GM21825 (cell line): ENCODE measurements at regions not wholly inside any gene's neighbourhood (a gene's known extent, or its start where the extent isn't known, plus 50 kb on each side); places are given as distances from the start of the nearest gene placed in this dataset.

ENCODE experiments used
- ATAC-seq: cut with Tn5 transposase; IDR thresholded peaks from one replicate; pipeline ENCODE4 v1.9.1; 2021; ENCODE audit warnings: mild to moderate bottlenecking, moderate library complexity; ENCODE audit not compliant: unreplicated experiment

DNA sequence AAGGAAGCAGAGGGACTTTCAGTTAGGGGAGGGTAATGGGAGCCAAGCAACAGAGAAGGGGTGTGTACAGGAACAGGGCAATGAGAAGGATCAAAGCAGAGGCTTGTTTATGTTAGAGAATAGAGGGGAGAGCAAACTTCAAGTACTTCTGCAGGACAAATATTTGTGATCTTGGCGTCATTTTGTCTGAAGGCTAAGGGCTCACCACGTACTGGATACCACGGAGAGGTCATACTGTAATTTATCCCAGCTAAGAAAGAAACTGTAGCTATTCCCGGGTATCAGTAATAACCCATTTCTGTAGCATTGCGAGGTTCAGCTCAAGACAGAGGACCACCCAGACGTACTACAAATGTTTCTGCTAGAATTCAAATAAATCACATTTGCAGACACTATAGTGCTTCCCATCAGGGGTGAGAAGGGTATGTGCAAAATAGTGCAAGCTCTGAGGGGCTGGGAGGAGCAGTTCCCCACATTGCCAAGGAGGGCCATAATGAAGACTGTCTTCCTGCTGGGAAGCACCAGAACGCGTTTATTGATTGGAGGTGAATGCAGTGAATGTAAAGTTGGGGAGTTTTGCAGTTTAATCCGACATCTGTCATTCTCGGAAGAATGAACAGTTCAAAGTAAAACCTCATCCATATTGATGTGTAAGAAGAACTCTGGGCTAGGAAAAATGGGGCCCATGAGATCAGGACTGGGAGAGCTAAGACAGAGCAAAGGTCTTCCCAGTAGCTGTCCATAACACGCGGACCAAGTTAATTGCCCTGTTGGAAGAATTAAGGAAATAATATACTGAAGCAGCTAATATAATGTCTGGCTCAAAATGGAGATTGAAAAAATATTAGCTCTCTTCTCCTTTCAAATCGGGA is 136.9 kb downstream of the RWDD3 start:
- ATAC-seq, result no peak

DNA sequence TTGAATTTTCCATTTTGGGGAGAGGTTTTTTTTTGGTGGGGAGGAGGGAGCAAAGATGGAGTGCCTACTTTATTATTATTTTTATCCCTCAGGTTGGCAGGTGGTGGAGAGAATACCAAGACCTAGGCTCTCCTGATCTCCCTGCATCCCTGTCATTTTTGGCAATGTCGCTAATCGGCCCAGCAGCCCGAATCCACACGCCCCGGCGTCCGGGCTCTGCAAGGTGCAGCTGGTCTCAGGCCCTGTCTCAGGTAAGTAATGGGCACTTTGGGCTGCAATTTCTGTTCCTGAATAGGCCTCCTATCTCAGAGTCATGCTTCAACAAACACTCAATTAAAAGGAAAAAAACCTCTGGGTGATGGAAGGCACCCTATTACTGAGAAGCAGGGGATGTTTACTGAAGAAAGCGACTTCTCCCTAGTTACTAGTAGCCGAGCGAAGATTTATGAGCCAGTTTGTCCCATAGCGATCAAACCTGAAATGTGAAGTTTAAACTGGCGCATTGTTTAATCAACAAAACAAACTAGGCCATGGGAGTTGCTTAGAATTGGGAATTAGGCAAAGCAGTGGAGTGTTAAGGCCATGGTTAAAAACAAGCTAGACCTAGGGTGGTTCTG is 137.8 kb downstream of the RWDD3 start:
- ATAC-seq, result no peak

GRCh38 chr1:95375174-95375573 is 141.2 kb downstream of the RWDD3 start:
- ATAC-seq, result no peak

DNA sequence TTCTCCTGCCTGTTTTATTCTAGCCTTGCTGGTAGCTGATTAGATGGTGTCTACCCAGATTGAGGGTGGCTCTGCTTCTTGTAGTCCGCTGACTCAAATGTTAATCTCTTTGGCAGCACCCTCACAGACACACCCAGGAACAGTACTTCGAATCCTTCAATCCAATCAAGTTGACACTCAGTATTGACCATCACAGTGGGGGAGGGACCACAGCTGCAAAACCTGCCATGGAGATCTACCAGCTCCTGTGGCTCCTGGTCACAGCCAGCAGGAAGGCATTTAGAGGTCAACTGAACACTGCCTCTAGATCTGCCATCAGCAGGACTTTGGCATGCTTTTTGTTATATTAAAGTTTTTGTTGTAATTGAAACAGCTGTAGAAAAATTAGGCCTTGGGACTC is 146.9 kb downstream of the RWDD3 start:
- no peak for ATAC-seq

DNA sequence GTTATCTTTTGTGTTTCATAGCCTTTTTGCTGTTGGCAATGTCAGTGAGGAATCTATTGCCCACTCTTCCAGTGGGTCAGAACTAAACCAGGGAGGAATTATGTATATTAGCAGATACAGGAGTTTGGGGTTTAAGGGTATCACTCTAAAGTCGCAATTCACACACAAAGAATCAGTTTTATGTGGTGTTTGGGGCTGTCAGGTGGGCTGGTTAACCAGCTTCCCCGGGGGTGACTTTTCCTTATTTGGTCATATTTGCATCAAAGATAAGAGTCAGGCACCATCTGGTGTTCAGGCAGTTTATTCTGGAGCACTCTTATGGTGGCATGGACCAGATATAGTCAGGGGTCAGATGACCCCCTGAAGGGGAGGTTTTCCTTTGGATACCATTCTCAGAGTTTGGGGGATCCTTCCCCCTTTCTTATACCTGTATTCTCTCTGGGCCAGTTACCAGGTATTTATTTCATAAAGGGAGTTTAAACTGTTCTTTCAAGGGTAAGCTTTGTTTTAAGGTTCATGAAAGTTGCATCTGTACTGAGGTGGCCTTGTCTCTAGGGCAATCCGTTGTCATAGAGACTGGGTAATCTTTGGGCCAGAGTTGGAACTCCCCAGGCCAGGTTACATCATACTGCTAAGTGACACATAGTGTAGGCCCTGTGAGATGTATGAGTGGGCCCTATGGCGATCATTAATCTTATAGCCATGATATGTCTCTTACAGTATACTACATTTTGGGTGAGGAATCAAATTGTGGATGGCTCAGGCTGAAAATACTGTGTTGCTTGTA is 148.2 kb downstream of the RWDD3 start:
- no peak for ATAC-seq

GRCh38 chr1:95383111-95383510 is 149.1 kb downstream of the RWDD3 start:
- ATAC-seq, result no peak

DNA sequence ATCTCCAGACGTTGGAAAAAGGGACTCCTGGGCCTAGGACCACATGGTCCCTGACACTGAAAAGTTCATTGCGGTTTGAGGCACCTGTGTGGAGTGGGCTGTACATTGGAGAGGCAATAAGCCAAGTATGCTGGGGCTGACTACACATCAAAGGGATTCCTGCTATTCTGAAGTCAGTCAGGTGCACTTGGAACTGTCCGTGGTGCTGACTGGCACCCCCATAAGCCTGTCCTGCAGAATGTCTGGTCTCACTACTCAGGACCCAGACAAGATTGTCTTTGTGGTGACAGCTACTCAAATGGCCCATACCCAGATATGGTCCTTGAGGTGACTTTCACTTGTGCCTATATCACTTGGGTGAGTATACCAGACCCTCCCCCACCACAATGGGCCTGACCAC is 150.6 kb downstream of the RWDD3 start:
- no peak for ATAC-seq

DNA sequence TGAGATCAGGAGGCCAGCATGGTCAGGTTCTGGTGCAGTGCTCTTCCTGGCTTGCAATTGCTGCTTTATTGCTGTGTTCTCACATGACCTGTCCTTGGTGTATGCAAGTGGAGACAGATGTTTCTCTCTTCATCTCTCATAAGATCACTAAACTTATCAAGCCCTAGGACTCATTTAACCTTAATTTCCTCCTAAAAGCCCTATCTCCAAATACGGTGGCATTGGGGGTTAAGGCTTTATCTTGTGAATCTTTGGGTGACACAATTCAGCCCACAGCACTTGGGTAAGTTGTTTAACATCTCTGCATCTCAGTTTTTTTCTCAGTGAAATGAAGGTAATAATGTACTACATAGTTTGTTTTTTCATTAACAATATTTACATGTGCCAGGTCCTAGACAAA is 152.4 kb downstream of the RWDD3 start:
- ATAC-seq, result no peak

DNA sequence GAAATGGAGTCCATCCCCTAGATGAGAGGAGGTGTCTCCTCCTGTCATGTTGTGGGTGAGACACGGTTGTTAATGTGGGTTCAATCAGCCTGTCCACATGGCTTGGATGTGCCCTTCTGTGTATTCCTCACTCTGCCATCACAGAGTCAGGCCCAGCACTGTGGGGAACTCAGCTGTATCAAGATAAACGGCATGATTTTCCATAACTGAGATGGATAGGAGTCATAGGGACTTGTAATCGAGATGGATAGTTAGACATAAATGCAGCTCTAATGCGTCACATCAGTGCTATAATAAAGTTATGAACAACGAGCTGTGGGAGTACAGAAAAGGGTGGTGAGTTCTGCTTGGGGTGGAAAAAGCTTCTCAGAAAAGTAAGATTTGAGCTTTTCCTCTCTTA is 152.9 kb downstream of the RWDD3 start:
- ATAC-seq, result no peak

DNA sequence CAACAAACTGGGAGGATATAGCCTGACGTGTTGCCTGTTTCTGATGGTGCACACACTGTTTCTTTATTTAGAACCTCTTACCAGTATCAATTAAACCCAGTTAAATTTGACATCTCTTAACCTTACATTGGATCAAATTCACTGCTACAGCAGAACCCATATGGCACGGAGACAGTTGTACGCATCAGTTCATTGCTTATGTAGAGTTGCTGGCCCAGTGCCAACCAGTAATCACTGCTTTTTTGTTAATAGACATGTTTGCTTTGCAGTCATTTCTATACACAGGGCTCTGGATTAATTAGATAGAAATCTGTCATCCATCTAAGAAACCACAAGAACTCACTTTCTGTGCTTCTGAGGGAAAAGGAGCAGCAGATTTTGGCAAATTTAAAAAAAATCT is 154.0 kb downstream of the RWDD3 start:
- ATAC-seq, result no peak

GRCh38 chr1:95393434-95393833 is 159.4 kb downstream of the RWDD3 start:
- no peak for ATAC-seq

GRCh38 chr1:95396557-95396956 is 162.5 kb downstream of the RWDD3 start:
- no peak for ATAC-seq

DNA sequence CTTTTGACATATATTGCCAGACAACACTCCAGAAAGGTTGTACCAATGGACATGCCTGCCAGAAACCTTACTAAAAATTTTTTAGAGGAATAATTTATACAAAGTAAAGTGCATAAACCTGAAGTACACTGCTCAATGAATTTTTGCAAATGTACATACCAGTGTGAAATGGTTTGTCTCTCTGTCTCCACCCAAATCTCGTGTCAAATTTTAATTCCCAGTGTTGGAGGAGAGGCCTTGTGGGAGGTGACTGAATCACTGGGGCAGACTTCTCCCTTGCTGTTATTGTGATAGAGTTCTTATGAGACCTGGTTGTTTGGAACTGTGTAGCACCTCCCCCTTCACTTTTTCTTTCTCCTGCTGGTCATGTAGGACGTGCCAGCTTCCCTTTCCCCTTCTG is 168.8 kb downstream of the RWDD3 start:
- no peak for ATAC-seq

- no peak for ATAC-seq
Observed at GRCh38 chr1:95406279-95406678, 172.3 kb downstream of the RWDD3 start.

- no peak for ATAC-seq
Observed at GRCh38 chr1:95407131-95407885, 173.3 kb downstream of the RWDD3 start.

DNA sequence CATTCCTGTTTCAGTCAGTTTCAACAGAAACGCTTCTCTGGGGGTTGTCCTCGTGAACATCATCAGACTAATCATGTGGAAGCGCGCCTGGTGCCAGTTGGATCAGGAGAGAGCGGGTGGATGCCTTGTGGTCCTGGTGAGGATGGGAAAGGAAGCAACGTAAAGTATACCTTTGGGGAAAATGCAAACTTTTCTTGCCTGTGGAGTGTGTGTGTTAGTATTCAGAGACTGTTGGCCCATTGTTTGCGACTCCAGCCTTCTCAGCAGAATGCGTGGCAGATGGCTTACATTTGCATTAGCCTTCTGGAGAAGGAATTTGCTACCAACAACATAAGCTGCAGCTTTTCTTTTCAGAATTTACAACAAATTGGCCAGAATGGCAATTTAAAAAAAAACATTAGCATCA is 173.9 kb downstream of the RWDD3 start:
- no peak for ATAC-seq

- no peak for ATAC-seq
Observed at GRCh38 chr1:95408507-95409136, 174.6 kb downstream of the RWDD3 start.

DNA sequence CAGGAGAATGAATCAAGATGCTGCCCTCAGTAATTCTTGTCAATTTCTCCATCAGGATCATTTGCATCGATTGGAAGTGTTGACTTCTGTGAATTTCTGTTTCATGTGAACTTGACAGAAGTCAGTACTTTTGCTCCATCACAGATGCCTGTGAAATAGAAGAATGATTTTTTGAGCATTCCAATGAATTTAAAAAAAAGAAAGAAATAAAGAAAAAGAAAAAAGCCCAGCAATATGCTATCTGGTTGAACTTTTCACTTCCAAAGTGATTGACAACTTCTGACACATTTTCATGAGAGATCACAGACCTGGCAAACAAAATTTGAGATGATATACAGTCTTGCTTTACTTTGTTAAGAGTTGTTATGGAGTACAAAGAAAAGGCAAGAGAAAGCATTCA is 175.3 kb downstream of the RWDD3 start:
- no peak for ATAC-seq

DNA sequence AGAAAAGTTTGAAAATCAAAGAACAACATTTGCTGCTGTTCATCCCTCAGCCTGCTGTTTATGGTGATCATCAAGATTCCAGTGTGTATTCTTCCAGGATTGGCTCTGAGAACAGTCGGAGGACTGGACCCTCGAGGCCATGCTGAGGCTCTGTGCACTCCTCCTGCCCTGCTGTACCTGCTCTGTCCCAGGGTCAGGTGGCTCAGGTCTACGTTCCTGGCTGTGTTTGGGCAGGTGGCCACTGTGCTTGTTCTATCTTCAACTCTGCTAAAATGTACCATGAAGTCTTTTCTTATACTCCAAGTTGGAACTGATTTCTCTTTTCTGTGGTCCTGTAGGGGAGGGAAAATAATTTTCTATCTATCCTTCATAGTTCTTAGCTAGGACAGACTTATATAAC is 175.9 kb downstream of the RWDD3 start:
- ATAC-seq, result no peak

DNA sequence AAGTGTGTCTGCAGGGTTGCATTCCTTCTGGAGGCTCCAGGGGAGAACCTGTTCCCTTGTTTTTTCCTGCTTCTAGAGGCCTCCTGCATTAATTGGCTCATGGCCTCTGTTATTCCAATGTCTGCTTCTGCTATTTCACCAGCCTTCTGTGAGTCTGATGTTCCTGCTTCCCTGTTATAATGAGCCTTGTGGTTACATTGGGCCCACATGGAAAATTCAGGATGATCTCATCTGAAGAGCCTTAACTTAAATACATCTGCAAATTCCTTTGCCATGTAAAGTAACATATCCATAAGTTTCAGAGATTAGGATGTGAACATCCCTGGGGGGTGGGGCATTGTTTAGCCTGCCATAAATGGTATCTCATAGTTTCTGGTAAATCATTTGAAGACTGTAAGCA is 181.1 kb downstream of the RWDD3 start:
- ATAC-seq, result no peak

GRCh38 chr1:95426772-95427171 is 192.8 kb downstream of the RWDD3 start:
- no peak for ATAC-seq
